ENCODE measurements at regions not wholly inside any gene's neighbourhood (a gene's known extent, or its start where the extent isn't known, plus 50 kb on each side); places are given as distances from the start of the nearest gene placed in this dataset.

DNA sequence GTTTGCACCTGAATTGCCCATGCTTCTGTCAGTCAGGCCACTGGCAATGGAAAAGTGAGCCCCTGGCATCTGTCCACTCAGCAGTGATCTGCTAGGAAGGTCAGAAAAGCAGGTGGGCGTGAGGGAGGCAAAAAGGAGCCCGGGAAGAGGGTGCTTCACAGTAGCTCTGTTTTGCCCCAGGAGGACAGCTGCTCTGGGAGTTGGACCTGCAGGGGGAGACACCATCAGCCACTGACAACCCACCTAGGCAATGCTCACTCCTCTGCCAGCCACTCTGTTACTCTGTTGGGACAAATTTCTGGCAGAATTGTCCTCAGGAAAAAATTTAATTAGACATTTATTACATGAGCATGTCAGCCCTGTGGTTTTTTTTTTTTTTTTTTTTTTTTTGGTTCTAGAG is 146.4 kb downstream of the LRIG2 start:
- Histone ChIP-seq H3K4me1 (ENCODE audit: insufficient read depth, low read length) (peaks cover 33% of the 10 kb centered on the region), H3K36me3 (replicated peaks in 1 of 2; ENCODE audit: control insufficient read depth in 1 of 2, insufficient read depth in 2 of 2, low read length in 2 of 2) (no peaks in the 10 kb centered on the region), H3K79me2 (ENCODE audit: insufficient read depth, low read length) (no peaks in the 10 kb centered on the region), H3K27me3 (ENCODE audit: control insufficient read depth in 1 of 2, insufficient read depth in 2 of 2, low read length in 2 of 2) (no peaks in the 10 kb centered on the region), H3K4me2 (ENCODE audit: low read depth, low read length) (no peak overlapping the region), H3K9ac (ENCODE audit: insufficient read depth, low read depth, low read length) (no peak overlapping the region), H2AFZ (ENCODE audit: low read length) (no peak overlapping the region), H3K27ac (ENCODE audit: extremely low read length, insufficient read depth, low read length) (no peak overlapping the region), H3K9me3 (ENCODE audit: low read length) (no peaks in the 10 kb centered on the region), H4K20me1 (ENCODE audit: insufficient read depth, low read length) (no peaks in the 10 kb centered on the region), H3K4me3 (replicated peaks in 1 of 3; ENCODE audit: insufficient read depth in 1 of 3, low read depth in 2 of 3, low read length in 3 of 3) (no peak overlapping the region)
- WGBS (ENCODE audit: low lambda C conversion rate): 10% methylated on average over 2 of the region's 2 CpGs
- ATAC-seq (peak; percentile 65), FAIRE-seq (no peak), DNase-seq (ENCODE audit: low spot score) (no peak)
- intact Hi-C loops (cut with micrococcal nuclease; ENCODE audit: unreplicated experiment): loop anchor here (5.0 to 10.0 kb wide), 2 partner anchors 72 to 235 kb away; no protein-coding TSS in a partner anchor
- no peak for TF ChIP-seq ZFAT (CRISPR knock-in tag; conservative IDR thresholded peaks at IDR 0.05)
- no peak for TF ChIP-seq RFX3 (CRISPR knock-in tag; IDR thresholded peaks at IDR 0.05)
- TF ChIP-seq RCOR2 (CRISPR knock-in tag; IDR thresholded peaks at IDR 0.05): no peak
- TF ChIP-seq, protein P1, sequence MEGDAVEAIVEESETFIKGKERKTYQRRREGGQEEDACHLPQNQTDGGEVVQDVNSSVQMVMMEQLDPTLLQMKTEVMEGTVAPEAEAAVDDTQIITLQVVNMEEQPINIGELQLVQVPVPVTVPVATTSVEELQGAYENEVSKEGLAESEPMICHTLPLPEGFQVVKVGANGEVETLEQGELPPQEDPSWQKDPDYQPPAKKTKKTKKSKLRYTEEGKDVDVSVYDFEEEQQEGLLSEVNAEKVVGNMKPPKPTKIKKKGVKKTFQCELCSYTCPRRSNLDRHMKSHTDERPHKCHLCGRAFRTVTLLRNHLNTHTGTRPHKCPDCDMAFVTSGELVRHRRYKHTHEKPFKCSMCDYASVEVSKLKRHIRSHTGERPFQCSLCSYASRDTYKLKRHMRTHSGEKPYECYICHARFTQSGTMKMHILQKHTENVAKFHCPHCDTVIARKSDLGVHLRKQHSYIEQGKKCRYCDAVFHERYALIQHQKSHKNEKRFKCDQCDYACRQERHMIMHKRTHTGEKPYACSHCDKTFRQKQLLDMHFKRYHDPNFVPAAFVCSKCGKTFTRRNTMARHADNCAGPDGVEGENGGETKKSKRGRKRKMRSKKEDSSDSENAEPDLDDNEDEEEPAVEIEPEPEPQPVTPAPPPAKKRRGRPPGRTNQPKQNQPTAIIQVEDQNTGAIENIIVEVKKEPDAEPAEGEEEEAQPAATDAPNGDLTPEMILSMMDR (CRISPR knock-in tag; IDR thresholded peaks at IDR 0.05): peak; percentile 47; the same call in 1 of the 2 replicates
- no peak for TF ChIP-seq KDM5B (CRISPR knock-in tag; IDR thresholded peaks at IDR 0.05; ENCODE audit: borderline replicate concordance)
- TF ChIP-seq AKAP8 (CRISPR knock-in tag; IDR thresholded peaks at IDR 0.05): no peak
- TF ChIP-seq, protein P2, sequence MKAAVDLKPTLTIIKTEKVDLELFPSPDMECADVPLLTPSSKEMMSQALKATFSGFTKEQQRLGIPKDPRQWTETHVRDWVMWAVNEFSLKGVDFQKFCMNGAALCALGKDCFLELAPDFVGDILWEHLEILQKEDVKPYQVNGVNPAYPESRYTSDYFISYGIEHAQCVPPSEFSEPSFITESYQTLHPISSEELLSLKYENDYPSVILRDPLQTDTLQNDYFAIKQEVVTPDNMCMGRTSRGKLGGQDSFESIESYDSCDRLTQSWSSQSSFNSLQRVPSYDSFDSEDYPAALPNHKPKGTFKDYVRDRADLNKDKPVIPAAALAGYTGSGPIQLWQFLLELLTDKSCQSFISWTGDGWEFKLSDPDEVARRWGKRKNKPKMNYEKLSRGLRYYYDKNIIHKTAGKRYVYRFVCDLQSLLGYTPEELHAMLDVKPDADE (CRISPR knock-in tag; IDR thresholded peaks at IDR 0.05): no peak
- peak; percentile 53 for TF ChIP-seq STAG1 (CRISPR knock-in tag; IDR thresholded peaks at IDR 0.05)
- TF ChIP-seq, protein P3, sequence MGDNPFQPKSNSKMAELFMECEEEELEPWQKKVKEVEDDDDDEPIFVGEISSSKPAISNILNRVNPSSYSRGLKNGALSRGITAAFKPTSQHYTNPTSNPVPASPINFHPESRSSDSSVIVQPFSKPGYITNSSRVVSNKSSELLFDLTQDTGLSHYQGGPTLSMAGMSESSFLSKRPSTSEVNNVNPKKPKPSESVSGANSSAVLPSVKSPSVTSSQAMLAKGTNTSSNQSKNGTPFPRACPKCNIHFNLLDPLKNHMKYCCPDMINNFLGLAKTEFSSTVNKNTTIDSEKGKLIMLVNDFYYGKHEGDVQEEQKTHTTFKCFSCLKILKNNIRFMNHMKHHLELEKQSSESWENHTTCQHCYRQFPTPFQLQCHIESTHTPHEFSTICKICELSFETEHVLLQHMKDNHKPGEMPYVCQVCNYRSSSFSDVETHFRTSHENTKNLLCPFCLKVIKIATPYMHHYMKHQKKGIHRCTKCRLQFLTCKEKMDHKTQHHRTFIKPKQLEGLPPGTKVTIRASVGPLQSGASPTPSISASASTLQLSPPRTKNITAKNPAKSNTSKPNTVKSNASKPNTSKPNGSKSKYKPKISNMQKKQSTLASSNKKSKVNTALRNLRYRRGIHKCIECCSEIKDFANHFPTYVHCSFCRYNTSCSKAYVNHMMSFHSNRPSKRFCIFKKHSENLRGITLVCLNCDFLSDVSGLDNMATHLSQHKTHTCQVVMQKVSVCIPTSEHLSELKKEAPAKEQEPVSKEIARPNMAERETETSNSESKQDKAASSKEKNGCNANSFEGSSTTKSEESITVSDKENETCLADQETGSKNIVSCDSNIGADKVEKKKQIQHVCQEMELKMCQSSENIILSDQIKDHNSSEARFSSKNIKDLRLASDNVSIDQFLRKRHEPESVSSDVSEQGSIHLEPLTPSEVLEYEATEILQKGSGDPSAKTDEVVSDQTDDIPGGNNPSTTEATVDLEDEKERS (CRISPR knock-in tag; IDR thresholded peaks at IDR 0.05): no peak
- TF ChIP-seq DNMT1 (CRISPR knock-in tag; IDR thresholded peaks at IDR 0.05): no peak
- TF ChIP-seq BRD4 (CRISPR knock-in tag; IDR thresholded peaks at IDR 0.05): no peak
- in situ Hi-C loops (cut with HindIII; ENCODE audit: extremely low pct_ligation_motif_present, low pct_unique_long_range_greater_than_20kb): no loop called here
- CTCF ChIA-PET (ENCODE audit: low intra/inter-chr PET ratio, low total read pairs): no interaction called here
- BruUV-seq (replicated peaks): no TSS peak
- POLR2A ChIA-PET: no interaction called here
